ENCODE measurements at regions not wholly inside any gene's neighbourhood (a gene's known extent, or its start where the extent isn't known, plus 50 kb on each side); places are given as distances from the start of the nearest gene placed in this dataset.

DNA sequence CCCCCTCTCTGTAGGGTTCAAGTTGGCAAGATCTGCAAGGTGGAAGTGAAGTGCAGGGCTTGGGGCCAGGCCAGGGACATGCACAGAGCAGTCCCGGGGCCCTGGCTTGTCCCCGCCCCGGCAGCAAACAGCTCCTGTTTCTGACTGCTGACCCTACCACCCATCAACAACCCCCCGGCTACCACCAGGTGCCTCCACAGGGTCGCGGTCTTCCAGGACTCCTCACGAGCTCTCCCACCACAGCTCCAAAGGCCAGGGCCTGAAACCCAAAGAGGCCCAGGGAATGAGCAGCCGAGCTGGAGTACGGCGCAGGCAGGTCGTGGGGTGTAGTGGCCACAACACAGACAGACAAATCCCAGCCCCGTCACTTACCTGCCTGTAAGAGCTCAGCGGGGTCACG is 121.3 kb upstream of the SMAD3 start:
- TF ChIP-seq, protein P1, sequence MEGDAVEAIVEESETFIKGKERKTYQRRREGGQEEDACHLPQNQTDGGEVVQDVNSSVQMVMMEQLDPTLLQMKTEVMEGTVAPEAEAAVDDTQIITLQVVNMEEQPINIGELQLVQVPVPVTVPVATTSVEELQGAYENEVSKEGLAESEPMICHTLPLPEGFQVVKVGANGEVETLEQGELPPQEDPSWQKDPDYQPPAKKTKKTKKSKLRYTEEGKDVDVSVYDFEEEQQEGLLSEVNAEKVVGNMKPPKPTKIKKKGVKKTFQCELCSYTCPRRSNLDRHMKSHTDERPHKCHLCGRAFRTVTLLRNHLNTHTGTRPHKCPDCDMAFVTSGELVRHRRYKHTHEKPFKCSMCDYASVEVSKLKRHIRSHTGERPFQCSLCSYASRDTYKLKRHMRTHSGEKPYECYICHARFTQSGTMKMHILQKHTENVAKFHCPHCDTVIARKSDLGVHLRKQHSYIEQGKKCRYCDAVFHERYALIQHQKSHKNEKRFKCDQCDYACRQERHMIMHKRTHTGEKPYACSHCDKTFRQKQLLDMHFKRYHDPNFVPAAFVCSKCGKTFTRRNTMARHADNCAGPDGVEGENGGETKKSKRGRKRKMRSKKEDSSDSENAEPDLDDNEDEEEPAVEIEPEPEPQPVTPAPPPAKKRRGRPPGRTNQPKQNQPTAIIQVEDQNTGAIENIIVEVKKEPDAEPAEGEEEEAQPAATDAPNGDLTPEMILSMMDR (IDR thresholded peaks at IDR 0.05 in 2 of 3, conservative IDR thresholded peaks at IDR 0.05 in 1 of 3; ENCODE audit: borderline replicate concordance in 1 of 3, insufficient read depth in 1 of 3, low read depth in 2 of 3, low read length in 2 of 3), result no peak
- no peak for TF ChIP-seq POLR2AphosphoS5 (IDR thresholded peaks at IDR 0.05; ENCODE audit: low read depth, low read length)
